NT2/D1 (cell line): ENCODE measurements at regions not wholly inside any gene's neighbourhood (a gene's known extent, or its start where the extent isn't known, plus 50 kb on each side); places are given as distances from the start of the nearest gene placed in this dataset.

Source experiments
- DNase-seq: peaks from one replicate; pipeline ENCODE4 v3.0.0-alpha.2; 2011; ENCODE audit warnings: low read depth, low spot score
- H3K27me3 ChIP-seq: 2 replicates; pipeline ENCODE4 v1.6.0; 2011; ENCODE audit warnings: mild to moderate bottlenecking; ENCODE audit not compliant: insufficient read length, insufficient read depth
- H3K36me3 ChIP-seq: 2 replicates; pipeline ENCODE4 v1.6.1; 2011; ENCODE audit warnings: mild to moderate bottlenecking, low read length, mixed read lengths; ENCODE audit not compliant: insufficient read depth, insufficient read length
- H3K4me1 ChIP-seq: 2 replicates; pipeline ENCODE4 v1.5.1; 2011; ENCODE audit not compliant: insufficient read depth, insufficient read length
- H3K4me3 ChIP-seq: 2 replicates; pipeline ENCODE4 v1.5.1; 2011; ENCODE audit warnings: low read depth; ENCODE audit not compliant: insufficient read length
- H3K9ac ChIP-seq: 2 replicates; pipeline ENCODE4 v1.6.0; 2011; ENCODE audit warnings: low read depth; ENCODE audit not compliant: insufficient read length
- H3K9me3 ChIP-seq: 2 replicates; pipeline ENCODE4 v1.5.1; 2011; ENCODE audit warnings: mild to moderate bottlenecking, low read length; ENCODE audit not compliant: insufficient read depth
- SUZ12 ChIP-seq: IDR thresholded peaks from 2 replicates; pipeline ENCODE4 v1.6.1; 2011; ENCODE audit not compliant: insufficient read length, insufficient read depth; ENCODE audit errors: extremely low read depth
- YY1 ChIP-seq: IDR thresholded peaks from 2 replicates; pipeline ENCODE4 v1.6.1; 2011; ENCODE audit not compliant: insufficient read length, insufficient read depth
- ZNF274 ChIP-seq: IDR thresholded peaks from 2 replicates; pipeline ENCODE4 v1.6.1; 2011; ENCODE audit warnings: mild to moderate bottlenecking, low read depth, low read length

- TF ChIP-seq YY1 (no peak), SUZ12 (no peak), ZNF274 (no peak)
- no peak overlapping the region for H3K4me3 ChIP-seq
- no peak overlapping the region for H3K9ac ChIP-seq
- DNase-seq: no peak
- H3K9me3 ChIP-seq: peaks cover 19% of the 10 kb centered on the region
- no peaks in the 10 kb centered on the region for H3K27me3 ChIP-seq
- H3K36me3 ChIP-seq: no peaks in the 10 kb centered on the region
- peaks cover 22% of the 10 kb centered on the region for H3K4me1 ChIP-seq
Observed at GRCh38 chr16:88303405-88303804, 79.4 kb upstream of the ZNF469 start.

- no peaks in the 10 kb centered on the region for H3K36me3 ChIP-seq
- no peak overlapping the region for H3K4me3 ChIP-seq
- no peak for DNase-seq
- peak overlapping the region; percentile 12 for H3K9ac ChIP-seq
- peaks cover 21% of the 10 kb centered on the region for H3K4me1 ChIP-seq
- peaks cover 23% of the 10 kb centered on the region for H3K9me3 ChIP-seq
- TF ChIP-seq YY1 (no peak), ZNF274 (no peak), SUZ12 (no peak)
- H3K27me3 ChIP-seq: no peaks in the 10 kb centered on the region
Observed at GRCh38 chr16:88303890-88304819, 78.6 kb upstream of the ZNF469 start.

GRCh38 chr16:88305176-88305575, 77.6 kb upstream of the ZNF469 start:
- H3K27me3 ChIP-seq: no peaks in the 10 kb centered on the region
- H3K36me3 ChIP-seq: no peaks in the 10 kb centered on the region
- peaks cover 13% of the 10 kb centered on the region for H3K4me1 ChIP-seq
- TF ChIP-seq ZNF274: no peak
- no peak for TF ChIP-seq YY1
- TF ChIP-seq SUZ12: no peak
- H3K9me3 ChIP-seq: peaks cover 23% of the 10 kb centered on the region
- no peak for DNase-seq
- H3K9ac ChIP-seq: no peak overlapping the region
- no peak overlapping the region for H3K4me3 ChIP-seq

- Histone ChIP-seq H3K36me3 (no peaks in the 10 kb centered on the region), H3K4me1 (peaks cover 13% of the 10 kb centered on the region), H3K27me3 (no peaks in the 10 kb centered on the region), H3K9ac (no peak overlapping the region), H3K9me3 (peaks cover 29% of the 10 kb centered on the region), H3K4me3 (no peak overlapping the region)
- no peak for TF ChIP-seq ZNF274
- TF ChIP-seq SUZ12: no peak
- no peak for TF ChIP-seq YY1
- no peak for DNase-seq
Observed at GRCh38 chr16:88306411-88306810, 76.3 kb upstream of the ZNF469 start.

GRCh38 chr16:88306860-88307545, 75.8 kb upstream of the ZNF469 start:
- Histone ChIP-seq H3K9me3 (peaks cover 35% of the 10 kb centered on the region), H3K4me1 (peaks cover 13% of the 10 kb centered on the region), H3K4me3 (no peak overlapping the region), H3K27me3 (no peaks in the 10 kb centered on the region), H3K36me3 (no peaks in the 10 kb centered on the region), H3K9ac (no peak overlapping the region)
- TF ChIP-seq SUZ12: no peak
- no peak for TF ChIP-seq ZNF274
- no peak for TF ChIP-seq YY1
- DNase-seq: no peak

GRCh38 chr16:88308441-88309173, 74.2 kb upstream of the ZNF469 start:
- peaks cover 39% of the 10 kb centered on the region for H3K9me3 ChIP-seq

More at GRCh38 chr16:88308441-88309173, 74.2 kb upstream of the ZNF469 start:
- Histone ChIP-seq H3K36me3 (no peaks in the 10 kb centered on the region), H3K4me1 (peaks cover 13% of the 10 kb centered on the region), H3K9ac (no peak overlapping the region), H3K4me3 (no peak overlapping the region), H3K27me3 (no peaks in the 10 kb centered on the region)
- DNase-seq: no peak
- TF ChIP-seq SUZ12: no peak
- no peak for TF ChIP-seq ZNF274
- TF ChIP-seq YY1: no peak
